Glomerular endothelial cell (primary cell): ENCODE measurements at regions not wholly inside any gene's neighbourhood (a gene's known extent, or its start where the extent isn't known, plus 50 kb on each side); places are given as distances from the start of the nearest gene placed in this dataset.
"Not testable (repeated sequence)": the region's sequence is repeated elsewhere in the genome, so short reads cannot be mapped to it uniquely, and the experiment has no call there.

ENCODE experiments used
- DNase-seq: peaks from one replicate; pipeline ENCODE4 v3.0.0-alpha.2; 2011; ENCODE audit warnings: low read depth, low spot score; ENCODE audit errors: extremely low read depth

GRCh38 chr9:42656789-42657188 is 473.3 kb downstream of the SPATA31A6 start:
- not testable (repeated sequence) for DNase-seq

- DNase-seq: not testable (repeated sequence)
These were observed 474.0 kb downstream of the SPATA31A6 start for GRCh38 chr9:42657496-42657895.

GRCh38 chr9:42697146-42697545 is 513.7 kb downstream of the SPATA31A6 start:
- DNase-seq: not testable (repeated sequence)

- DNase-seq: not testable (repeated sequence)
These were observed 519.4 kb downstream of the SPATA31A6 start for GRCh38 chr9:42702890-42703289.

- not testable (repeated sequence) for DNase-seq
These were observed 541.7 kb downstream of the SPATA31A6 start for GRCh38 chr9:42724841-42725835.

GRCh38 chr9:42743030-42743814 is 559.8 kb downstream of the SPATA31A6 start:
- DNase-seq: peak; percentile 20

- DNase-seq: not testable (repeated sequence)
These were observed 573.8 kb downstream of the SPATA31A6 start for GRCh38 chr9:42757251-42757650.

- not testable (repeated sequence) for DNase-seq
These were observed 575.9 kb downstream of the SPATA31A6 start for GRCh38 chr9:42759320-42759719.

GRCh38 chr9:42782201-42782600 is 598.7 kb downstream of the SPATA31A6 start:
- not testable (repeated sequence) for DNase-seq

- not testable (repeated sequence) for DNase-seq
These were observed 609.3 kb downstream of the SPATA31A6 start for GRCh38 chr9:42792725-42793124.

- not testable (repeated sequence) for DNase-seq
These were observed 615.1 kb downstream of the SPATA31A6 start for GRCh38 chr9:42798571-42798970.

- not testable (repeated sequence) for DNase-seq
These were observed 619.3 kb downstream of the SPATA31A6 start for GRCh38 chr9:42802716-42803115.

- not testable (repeated sequence) for DNase-seq
These were observed 623.2 kb downstream of the SPATA31A6 start for GRCh38 chr9:42806674-42807073.

- not testable (repeated sequence) for DNase-seq
These were observed 638.0 kb downstream of the SPATA31A6 start for GRCh38 chr9:42821468-42821867.

- DNase-seq: not testable (repeated sequence)
These were observed 664.7 kb downstream of the SPATA31A6 start for GRCh38 chr9:42848156-42848555.

GRCh38 chr9:42850896-42851693 is 667.6 kb downstream of the SPATA31A6 start:
- DNase-seq: not testable (repeated sequence)

GRCh38 chr9:42851701-42852100 is 668.2 kb downstream of the SPATA31A6 start:
- DNase-seq: not testable (repeated sequence)

GRCh38 chr9:42852133-42852930 is 668.9 kb downstream of the SPATA31A6 start:
- not testable (repeated sequence) for DNase-seq

- not testable (repeated sequence) for DNase-seq
These were observed 676.7 kb downstream of the SPATA31A6 start for GRCh38 chr9:42860133-42860532.
